Transverse colon (tissue), 4 donors: ENCODE measurements at regions not wholly inside any gene's neighbourhood (a gene's known extent, or its start where the extent isn't known, plus 50 kb on each side); places are given as distances from the start of the nearest gene placed in this dataset.
"Not testable (repeated sequence)": the region's sequence is repeated elsewhere in the genome, so short reads cannot be mapped to it uniquely, and the experiment has no call there.

ENCODE experiments used
- DNase-seq: peaks from one replicate; pipeline ENCODE4 v3.0.0-alpha.2; 2019
- H3K27ac ChIP-seq, 4 donors: fragments of 200-600 bp; sonication (generic); 2 replicates each; pipeline ENCODE4 v1.5.1; 2016 to 2018; ENCODE audit warnings: inconsistent platforms in 4 of 4
- H3K27me3 ChIP-seq: fragments of 200-600 bp; sonication (generic); 2 replicates; pipeline ENCODE4 v1.5.1; 2017; ENCODE audit warnings: inconsistent platforms
- H3K36me3 ChIP-seq, 4 donors: fragments of 200-600 bp; sonication (generic); 2 replicates each; pipeline ENCODE4 v1.5.1; 2017 to 2019; ENCODE audit warnings: inconsistent platforms in 4 of 4
- H3K4me1 ChIP-seq, 4 donors: fragments of 200-600 bp; sonication (generic); 2 replicates each; pipeline ENCODE4 v1.5.1; 2017 to 2020; ENCODE audit warnings: inconsistent platforms in 4 of 4
- H3K4me3 ChIP-seq, 4 donors: fragments of 200-600 bp; sonication (generic); 1 replicate in 1 of 4; 2 replicates in 3 of 4; pipeline versions ENCODE4 v1.5.1 to v1.6.1; 2017 to 2019; ENCODE audit warnings: inconsistent platforms in 4 of 4
- H3K9me3 ChIP-seq, 2 donors: fragments of 200-600 bp; sonication (generic); 2 replicates each; pipeline ENCODE4 v1.5.1; 2017 to 2019; ENCODE audit warnings: inconsistent platforms in 2 of 2
- CTCF ChIP-seq, 5 experiments: fragments of 200-600 bp in 3 of 5; fragments of 450-650 bp in 2 of 5; sonication (generic) in 3 of 5; IDR thresholded peaks; 1 replicate in 2 of 5; 2 replicates in 3 of 5; pipeline ENCODE4 v1.5.1; 2016 to 2017; ENCODE audit warnings: antibody characterized with exemption in 5 of 5, inconsistent platforms in 3 of 5, mild to moderate bottlenecking in 2 of 5, moderate library complexity in 1 of 5
- EP300 ChIP-seq: sonication (generic); formaldehyde crosslinking; IDR thresholded peaks from one replicate; pipeline ENCODE4 v1.6.1; 2017; ENCODE audit warnings: antibody characterized with exemption, low read depth
- POLR2A ChIP-seq: fragments of 450-650 bp; IDR thresholded peaks from one replicate; pipeline ENCODE4 v1.6.1; 2016; ENCODE audit warnings: antibody characterized with exemption, mild to moderate bottlenecking, moderate library complexity
- POLR2AphosphoS5 ChIP-seq, 3 donors: sonication (generic); formaldehyde crosslinking; IDR thresholded peaks; one replicate each; pipeline ENCODE4 v1.6.1; 2016; ENCODE audit warnings: antibody characterized with exemption in 3 of 3
- WGBS, 2 donors: methylation state at CpG; one replicate each; pipeline ENCODE4 v1.1.5; 2018; ENCODE audit warnings: low coverage in 1 of 2; 5-methylcytosine and 5-hydroxymethylcytosine counted together
- in situ Hi-C, 4 donors: fragments of 200-750 bp; cut with MboI; loops; one replicate each; pipeline versions ENCODE4 v1.15.0 to v1.15.1; 2017; ENCODE audit warnings: low sequenced_read_pairs in 3 of 4, low pct_ligation_motif_present in 1 of 4, low pct_unique_long_range_greater_than_20kb in 1 of 4
- intact Hi-C: fragments of 100-400 bp; cut with DNase I; formaldehyde crosslinking; loops from one replicate; pipeline ENCODE4 v1.15.1; 2023; ENCODE audit warnings: low total_unique reads

- WGBS, 2 donors: 60 to 67% methylated on average over 4 to 6 of the region's 9 CpGs
- no peak overlapping the region for H3K4me3 ChIP-seq
- DNase-seq: no peak
- H3K36me3 ChIP-seq: no peaks in the 10 kb centered on the region
- peaks cover 0 to 9% of the 10 kb centered on the region in 2 donors for H3K9me3 ChIP-seq
- peaks cover under 1% of the 10 kb centered on the region for H3K27me3 ChIP-seq
- TF ChIP-seq CTCF (IDR thresholded peaks at IDR 0.05) (no peak), EP300 (no peak), POLR2A (no peak), POLR2AphosphoS5 (IDR thresholded peaks at IDR 0.05) (no peak)
- in situ Hi-C loops: no loop called here
- H3K4me1 ChIP-seq: no peaks in the 10 kb centered on the region
- H3K27ac ChIP-seq: no peak overlapping the region
- intact Hi-C loops: no loop called here
Measured at GRCh38 chr14:92247947-92248346, 75.0 kb upstream of the SLC24A4 start.

GRCh38 chr14:92248696-92249095 is 74.3 kb upstream of the SLC24A4 start:
- Histone ChIP-seq H3K27ac (no peak overlapping the region), H3K27me3 (peaks cover 8% of the 10 kb centered on the region), H3K4me1 (no peaks in the 10 kb centered on the region), H3K4me3 (no peak overlapping the region), H3K9me3 (peaks cover 0 to 9% of the 10 kb centered on the region in 2 donors), H3K36me3 (no peaks in the 10 kb centered on the region)
- TF ChIP-seq CTCF (IDR thresholded peaks at IDR 0.05) (no peak), POLR2A (no peak), EP300 (no peak), POLR2AphosphoS5 (IDR thresholded peaks at IDR 0.05) (no peak)
- in situ Hi-C loops: no loop called here
- 63 to 65% methylated on average over 3 of the region's 3 CpGs for WGBS, 2 donors
- intact Hi-C loops: no loop called here
- DNase-seq: no peak

- DNase-seq, intact Hi-C loops, in situ Hi-C loops, H3K27me3 ChIP-seq, H3K36me3 ChIP-seq, H3K9me3 ChIP-seq, H3K4me3 ChIP-seq, H3K4me1 ChIP-seq, H3K27ac ChIP-seq: not testable (repeated sequence)
- WGBS, 2 donors: 40 to 80% methylated on average over 1 to 8 of the region's 8 CpGs
Measured at GRCh38 chr14:92250366-92250765, 72.6 kb upstream of the SLC24A4 start.

- Histone ChIP-seq H3K9me3 (no peaks in the 10 kb centered on the region), H3K4me3 (no peak overlapping the region), H3K27ac (no peak overlapping the region), H3K4me1 (no peaks in the 10 kb centered on the region), H3K27me3 (peaks cover 18% of the 10 kb centered on the region), H3K36me3 (no peaks in the 10 kb centered on the region)
- TF ChIP-seq CTCF (IDR thresholded peaks at IDR 0.05) (no peak), EP300 (no peak), POLR2AphosphoS5 (IDR thresholded peaks at IDR 0.05) (no peak), POLR2A (no peak)
- intact Hi-C loops: no loop called here
- WGBS, 2 donors: 64% methylated on average over 16 of the region's 16 CpGs; no CpG with 5 or more reads in 1 of the 2 donors
- DNase-seq: no peak
- in situ Hi-C loops: no loop called here
Measured at GRCh38 chr14:92252323-92252722, 70.6 kb upstream of the SLC24A4 start.

GRCh38 chr14:92253381-92253894 is 69.5 kb upstream of the SLC24A4 start:
- Histone ChIP-seq H3K27me3 (peaks cover 18% of the 10 kb centered on the region), H3K4me1 (no peaks in the 10 kb centered on the region), H3K36me3 (no peaks in the 10 kb centered on the region), H3K4me3 (no peak overlapping the region), H3K9me3 (no peaks in the 10 kb centered on the region), H3K27ac (no peak overlapping the region)
- no peak for TF ChIP-seq POLR2A
- TF ChIP-seq CTCF (IDR thresholded peaks at IDR 0.05): no peak
- TF ChIP-seq POLR2AphosphoS5 (IDR thresholded peaks at IDR 0.05): no peak
- no peak for TF ChIP-seq EP300
- no peak for DNase-seq
- intact Hi-C loops: no loop called here
- in situ Hi-C loops: no loop called here
- 53 to 82% methylated on average over 3 to 15 of the region's 15 CpGs for WGBS, 2 donors
